Endothelial cell of umbilical vein (primary cell): ENCODE measurements at regions not wholly inside any gene's neighbourhood (a gene's known extent, or its start where the extent isn't known, plus 50 kb on each side); places are given as distances from the start of the nearest gene placed in this dataset.

ENCODE experiments used
- BruUV-seq: library from RNA; stranded (reverse); fragments of 400-500 nt; replicated peaks from 2 replicates; lab custom pipeline; 2021; lab: Mats Ljungman, UMichigan
- CTCF ChIA-PET: fragments of 300-600, 350-600 bp; sonication (Branson Sonifier 250); formaldehyde crosslinking; loops from one replicate; lab custom pipeline; 2021; ENCODE audit warnings: antibody characterized with exemption, inconsistent platforms; lab: Charles Lee
- POLR2A ChIA-PET: fragments of 300-600, 350-600 bp; sonication (Branson Sonifier 250); formaldehyde crosslinking; loops from one replicate; lab custom pipeline; 2021; ENCODE audit warnings: antibody characterized with exemption, inconsistent platforms; lab: Charles Lee
- DNase-seq: peaks from one replicate; pipeline ENCODE4 v3.0.0-alpha.2; 2011; ENCODE audit warnings: low read depth, low spot score
- FAIRE-seq: peaks from 2 replicates; lab custom pipeline; 2011; peaks lifted over from hg19 to GRCh38; lab: Jason Lieb, UNC
- H2AFZ ChIP-seq: 2 replicates; pipeline ENCODE4 v1.6.0; 2012; ENCODE audit warnings: low read depth, low read length, control low read depth, inconsistent platforms
- H3K27ac ChIP-seq: 2 replicates; pipeline ENCODE4 v1.5.1; 2011; ENCODE audit warnings: low read depth, mild to moderate bottlenecking, control low read depth, low read length, moderate library complexity; ENCODE audit not compliant: insufficient read depth
- H3K27me3 ChIP-seq, 2 experiments: 2 replicates each; pipeline versions ENCODE4 v1.6.0 to v1.6.1; 2011; ENCODE audit warnings: low read length in 2 of 2, mixed read lengths in 1 of 2; ENCODE audit not compliant: control insufficient read depth in 2 of 2, insufficient read depth in 2 of 2
- H3K36me3 ChIP-seq, 2 experiments: 2 replicates in 1 of 2; 3 replicates in 1 of 2; pipeline ENCODE4 v1.5.1; 2011; ENCODE audit warnings: low read length in 2 of 2, mild to moderate bottlenecking in 1 of 2, moderate library complexity in 1 of 2; ENCODE audit not compliant: control insufficient read depth in 2 of 2, insufficient read depth in 2 of 2; ENCODE audit errors: extremely low read depth in 1 of 2
- H3K4me1 ChIP-seq: 3 replicates; pipeline ENCODE4 v1.5.1; 2011; ENCODE audit warnings: mild to moderate bottlenecking, low read length; ENCODE audit not compliant: control insufficient read depth, insufficient read depth; ENCODE audit errors: extremely low read depth
- H3K4me2 ChIP-seq: 2 replicates; pipeline ENCODE4 v1.6.1; 2011; ENCODE audit warnings: low read length, control low read depth, mixed read lengths; ENCODE audit not compliant: insufficient read depth
- H3K4me3 ChIP-seq, 3 experiments: fragments of 200-600 bp in 1 of 3; sonication (generic), shearing (Covaris generic) in 1 of 3; replicated peaks in 1 of 3; 2 replicates each; pipeline ENCODE4 v1.5.1; 2011 to 2016; ENCODE audit warnings: control low read depth in 3 of 3, low read length in 3 of 3, mild to moderate bottlenecking in 2 of 3, inconsistent platforms in 1 of 3, low read depth in 1 of 3, moderate library complexity in 1 of 3; ENCODE audit not compliant: insufficient read depth in 1 of 3
- H3K79me2 ChIP-seq: 2 replicates; pipeline ENCODE4 v1.6.0; 2012; ENCODE audit warnings: low read length, inconsistent platforms; ENCODE audit not compliant: control insufficient read depth, insufficient read depth
- H3K9ac ChIP-seq: replicated peaks from 2 replicates; pipeline ENCODE3; 2011; ENCODE audit warnings: low read length, control low read depth; ENCODE audit not compliant: insufficient read depth; ENCODE audit errors: extremely low read depth
- H3K9me1 ChIP-seq: replicated peaks from 3 replicates; pipeline ENCODE4 v1.6.0; 2011; ENCODE audit warnings: mild to moderate bottlenecking, low read length; ENCODE audit not compliant: control insufficient read depth, insufficient read depth; ENCODE audit errors: extremely low read depth
- H3K9me3 ChIP-seq: replicated peaks from 2 replicates; pipeline ENCODE4 v1.5.1; 2012; ENCODE audit warnings: low read length, inconsistent platforms; ENCODE audit not compliant: control insufficient read depth, insufficient read depth
- H4K20me1 ChIP-seq: replicated peaks from 2 replicates; pipeline ENCODE3; 2011; ENCODE audit warnings: mild to moderate bottlenecking, low read length; ENCODE audit not compliant: control insufficient read depth, insufficient read depth; ENCODE audit errors: extremely low read depth
- EZH2 ChIP-seq: IDR thresholded peaks from 2 replicates; pipeline ENCODE4 v1.6.1; 2012; ENCODE audit warnings: borderline replicate concordance, low read depth, mild to moderate bottlenecking, moderate library complexity, low read length, inconsistent platforms; ENCODE audit not compliant: severe bottlenecking
- FOS ChIP-seq: IDR thresholded peaks from 2 replicates; pipeline ENCODE4 v1.6.1; 2011; ENCODE audit warnings: mild to moderate bottlenecking, low read length, moderate library complexity, borderline replicate concordance; ENCODE audit not compliant: insufficient read depth
- GATA2 ChIP-seq: IDR thresholded peaks from 2 replicates; pipeline ENCODE4 v1.7.0; 2011; ENCODE audit warnings: low read depth, mild to moderate bottlenecking, moderate library complexity, mixed read lengths, low read length; ENCODE audit not compliant: insufficient read length, insufficient read depth
- JUN ChIP-seq: IDR thresholded peaks from 2 replicates; pipeline ENCODE4 v1.6.1; 2011; ENCODE audit warnings: borderline replicate concordance, low read depth; ENCODE audit not compliant: insufficient read length, insufficient read depth
- MYC ChIP-seq: IDR thresholded peaks from one replicate; pipeline ENCODE4 v1.6.1; 2011; ENCODE audit warnings: mild to moderate bottlenecking, low read depth, low read length
- POLR2A ChIP-seq: IDR thresholded peaks from 2 replicates; pipeline ENCODE4 v1.6.1; 2012; ENCODE audit warnings: low read depth, mild to moderate bottlenecking, control low read depth, low read length
- POLR2AphosphoS5 ChIP-seq: IDR thresholded peaks from 2 replicates; pipeline ENCODE4 v1.6.1; 2012; ENCODE audit warnings: low read depth, mild to moderate bottlenecking, control low read depth, low read length, moderate library complexity; ENCODE audit not compliant: insufficient read depth
- dilution Hi-C: fragments of 300-500 bp; cut with MboI; formaldehyde crosslinking; loops from one replicate; pipeline ENCODE4 v1.15.0; 2019; ENCODE audit warnings: low sequenced_read_pairs; ENCODE audit not compliant: extremely low pct_ligation_motif_present
- intact Hi-C: fragments of 100-400 bp; cut with micrococcal nuclease; formaldehyde crosslinking; loops from one replicate; pipeline ENCODE4 v1.10.0; 2022
- TF ChIP-seq, protein P1 (sequence below): IDR thresholded peaks from 2 replicates; pipeline ENCODE4 v1.6.1; 2011; ENCODE audit not compliant: insufficient read depth, insufficient read length
- TF ChIP-seq, protein P2 (sequence below), 2 donors: IDR thresholded peaks; 1 replicate in 1 of 2; 2 replicates in 1 of 2; pipeline ENCODE4 v1.5.1; 2011; ENCODE audit warnings: low read length in 2 of 2, mild to moderate bottlenecking in 2 of 2, moderate library complexity in 2 of 2, control low read depth in 1 of 2, inconsistent platforms in 1 of 2, low read depth in 1 of 2; ENCODE audit not compliant: insufficient read depth in 1 of 2; ENCODE audit errors: extremely low read depth in 1 of 2

GRCh38 chr16:17029602-17030350 is 441.0 kb downstream of the XYLT1 start:
- no peaks in the 10 kb centered on the region for H3K79me2 ChIP-seq
- H3K4me2 ChIP-seq: no peak overlapping the region
- TF ChIP-seq, protein P1, sequence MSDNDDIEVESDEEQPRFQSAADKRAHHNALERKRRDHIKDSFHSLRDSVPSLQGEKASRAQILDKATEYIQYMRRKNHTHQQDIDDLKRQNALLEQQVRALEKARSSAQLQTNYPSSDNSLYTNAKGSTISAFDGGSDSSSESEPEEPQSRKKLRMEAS: no peak
- no peak for TF ChIP-seq EZH2
- TF ChIP-seq MYC: no peak
- TF ChIP-seq, protein P2, sequence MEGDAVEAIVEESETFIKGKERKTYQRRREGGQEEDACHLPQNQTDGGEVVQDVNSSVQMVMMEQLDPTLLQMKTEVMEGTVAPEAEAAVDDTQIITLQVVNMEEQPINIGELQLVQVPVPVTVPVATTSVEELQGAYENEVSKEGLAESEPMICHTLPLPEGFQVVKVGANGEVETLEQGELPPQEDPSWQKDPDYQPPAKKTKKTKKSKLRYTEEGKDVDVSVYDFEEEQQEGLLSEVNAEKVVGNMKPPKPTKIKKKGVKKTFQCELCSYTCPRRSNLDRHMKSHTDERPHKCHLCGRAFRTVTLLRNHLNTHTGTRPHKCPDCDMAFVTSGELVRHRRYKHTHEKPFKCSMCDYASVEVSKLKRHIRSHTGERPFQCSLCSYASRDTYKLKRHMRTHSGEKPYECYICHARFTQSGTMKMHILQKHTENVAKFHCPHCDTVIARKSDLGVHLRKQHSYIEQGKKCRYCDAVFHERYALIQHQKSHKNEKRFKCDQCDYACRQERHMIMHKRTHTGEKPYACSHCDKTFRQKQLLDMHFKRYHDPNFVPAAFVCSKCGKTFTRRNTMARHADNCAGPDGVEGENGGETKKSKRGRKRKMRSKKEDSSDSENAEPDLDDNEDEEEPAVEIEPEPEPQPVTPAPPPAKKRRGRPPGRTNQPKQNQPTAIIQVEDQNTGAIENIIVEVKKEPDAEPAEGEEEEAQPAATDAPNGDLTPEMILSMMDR (IDR thresholded peaks at IDR 0.05; ENCODE audit: extremely low read depth in 1 of 2, insufficient read depth in 1 of 2, low read depth in 1 of 2, low read length in 2 of 2): no peak
- TF ChIP-seq POLR2A: no peak
- no peak for TF ChIP-seq FOS
- TF ChIP-seq GATA2: no peak
- TF ChIP-seq JUN: no peak
- no peak for TF ChIP-seq POLR2AphosphoS5
- no peaks in the 10 kb centered on the region for H4K20me1 ChIP-seq
- no peaks in the 10 kb centered on the region for H3K9me1 ChIP-seq
- H3K27ac ChIP-seq: no peak overlapping the region
- DNase-seq (no peak), FAIRE-seq (no peak)
- ChIA-PET CTCF (no interaction called here), POLR2A (no interaction called here)
- no peak overlapping the region for H2AFZ ChIP-seq
- no peaks in the 10 kb centered on the region for H3K36me3 ChIP-seq
- H3K4me3 ChIP-seq: no peak overlapping the region
- dilution Hi-C loops (no loop called here), intact Hi-C loops (no loop called here)
- H3K9ac ChIP-seq: no peak overlapping the region
- H3K27me3 ChIP-seq: no peaks in the 10 kb centered on the region
- H3K4me1 ChIP-seq: no peaks in the 10 kb centered on the region
- H3K9me3 ChIP-seq: peaks cover 4% of the 10 kb centered on the region
- no TSS peak for BruUV-seq
